ENCODE measurements at regions not wholly inside any gene's neighbourhood (a gene's known extent, or its start where the extent isn't known, plus 50 kb on each side); places are given as distances from the start of the nearest gene placed in this dataset.

- no peak for DNase-seq
- intact Hi-C loops (cut with DNase I), result loop anchor here in 3 of 10 donors (10.0 kb wide), 1 partner anchor 258 kb away; no protein-coding TSS in a partner anchor
- no peak for TF ChIP-seq CTCF (IDR thresholded peaks at IDR 0.05)
- H3K9me3 ChIP-seq, result no peaks in the 10 kb centered on the region
- H3K4me3 ChIP-seq, result no peak overlapping the region
- H3K27ac ChIP-seq, result no peak overlapping the region
- WGBS, 2 donors, result 56% methylated on average over 3 of the region's 3 CpGs
- peaks cover 0 to 4% (median 0%) of the 10 kb centered on the region in 7 donors for H3K27me3 ChIP-seq
- no peaks in the 10 kb centered on the region for H3K36me3 ChIP-seq
- H3K4me1 ChIP-seq, result no peaks in the 10 kb centered on the region
- no peak for ATAC-seq
Measured at GRCh38 chr7:24406789-24407299, 122.9 kb downstream of the NPY start.

GRCh38 chr7:24407965-24408364 is 124.0 kb downstream of the NPY start:
- WGBS, 2 donors, result 75 to 82% methylated on average over 1 of the region's 1 CpG
- Histone ChIP-seq H3K4me1 (no peaks in the 10 kb centered on the region), H3K27me3 (peaks cover 0 to 4% (median 0%) of the 10 kb centered on the region in 7 donors), H3K4me3 (no peak overlapping the region), H3K9me3 (no peaks in the 10 kb centered on the region), H3K36me3 (no peaks in the 10 kb centered on the region), H3K27ac (no peak overlapping the region)
- DNase-seq, result no peak
- no peak for TF ChIP-seq CTCF (IDR thresholded peaks at IDR 0.05)
- no peak for ATAC-seq
- intact Hi-C loops (cut with DNase I), result loop anchor here in 3 of 10 donors (10.0 kb wide), 1 partner anchor 257 kb away; no protein-coding TSS in a partner anchor

- H3K36me3 ChIP-seq, result no peaks in the 10 kb centered on the region
- WGBS, 2 donors, result 82 to 87% methylated on average over 9 of the region's 9 CpGs
- intact Hi-C loops (cut with DNase I), result loop anchor here in 3 of 10 donors (10.0 kb wide), 1 partner anchor 256 kb away; no protein-coding TSS in a partner anchor
Measured at GRCh38 chr7:24408798-24409430, 124.9 kb downstream of the NPY start.

More at GRCh38 chr7:24408798-24409430, 124.9 kb downstream of the NPY start:
- no peaks in the 10 kb centered on the region for H3K4me1 ChIP-seq
- no peaks in the 10 kb centered on the region for H3K9me3 ChIP-seq
- peaks cover 0 to 3% (median 0%) of the 10 kb centered on the region in 7 donors for H3K27me3 ChIP-seq
- no peak overlapping the region for H3K4me3 ChIP-seq
- ATAC-seq, result no peak
- DNase-seq, result no peak
- TF ChIP-seq CTCF (IDR thresholded peaks at IDR 0.05), result no peak
- no peak overlapping the region for H3K27ac ChIP-seq
